IMR-90 (cell line): ENCODE measurements at regions not wholly inside any gene's neighbourhood (a gene's known extent, or its start where the extent isn't known, plus 50 kb on each side); places are given as distances from the start of the nearest gene placed in this dataset.

Experiments used
- ATAC-seq: fragments of 200-7000 bp; cut with Tn5 transposase; 2 replicates; pipeline ENCODE4 v1.9.1; 2020; ENCODE audit warnings: low read depth, mild to moderate bottlenecking, moderate library complexity
- BruUV-seq: library from RNA; stranded (reverse); fragments of 400-500 nt; replicated peaks from 2 replicates; lab custom pipeline; 2021; lab: Mats Ljungman, UMichigan
- CTCF ChIA-PET: fragments of 300-600 bp; formaldehyde crosslinking; extraction: SDS; loops from one replicate; lab custom pipeline; 2021; ENCODE audit warnings: antibody characterized with exemption; lab: Yijun Ruan, JAX
- POLR2A ChIA-PET: fragments of 300-600 bp; sonication (Branson Sonifier 250); formaldehyde crosslinking; loops from one replicate; lab custom pipeline; 2022; ENCODE audit warnings: antibody characterized with exemption; ENCODE audit not compliant: unreplicated experiment; lab: Charles Lee
- DNase-seq: peaks from one replicate; pipeline ENCODE4 v3.0.0; 2013
- H2AFZ ChIP-seq: replicated peaks from 2 replicates; pipeline ENCODE3; 2013; ENCODE audit warnings: low read length, mild to moderate bottlenecking; ENCODE audit not compliant: poor library complexity
- H2AK5ac ChIP-seq: 2 replicates; pipeline ENCODE4 v1.6.1; 2013; ENCODE audit warnings: low read depth, low read length, inconsistent platforms
- H2AK9ac ChIP-seq: replicated peaks from 2 replicates; pipeline ENCODE3; 2013; ENCODE audit warnings: mild to moderate bottlenecking, low read depth, low read length, moderate library complexity; ENCODE audit not compliant: poor library complexity
- H2BK120ac ChIP-seq: 2 replicates; pipeline ENCODE4 v1.6.1; 2013; ENCODE audit warnings: low read depth, low read length, inconsistent platforms
- H2BK15ac ChIP-seq: 3 replicates; pipeline ENCODE4 v1.6.1; 2013; ENCODE audit warnings: low read depth, low read length, inconsistent platforms
- H2BK20ac ChIP-seq: 2 replicates; pipeline ENCODE4 v1.6.1; 2013; ENCODE audit warnings: low read depth, mild to moderate bottlenecking, inconsistent platforms, low read length, moderate library complexity
- H2BK5ac ChIP-seq: 2 replicates; pipeline ENCODE4 v1.6.1; 2013; ENCODE audit warnings: mild to moderate bottlenecking, low read depth, low read length, inconsistent platforms; ENCODE audit not compliant: poor library complexity, severe bottlenecking
- H3K14ac ChIP-seq: replicated peaks from 2 replicates; pipeline ENCODE4 v1.6.1; 2013; ENCODE audit warnings: low read depth, low read length, inconsistent platforms
- H3K18ac ChIP-seq: 2 replicates; pipeline ENCODE4 v1.6.1; 2013; ENCODE audit warnings: low read depth, low read length, control low read depth
- H3K23ac ChIP-seq: 2 replicates; pipeline ENCODE4 v1.6.1; 2013; ENCODE audit warnings: low read depth, low read length, inconsistent platforms
- H3K27ac ChIP-seq: 2 replicates; pipeline ENCODE4 v1.5.1; 2013; ENCODE audit warnings: mild to moderate bottlenecking, control low read depth, low read length; ENCODE audit not compliant: insufficient read depth
- H3K27me3 ChIP-seq: 2 replicates; pipeline ENCODE4 v1.6.1; 2013; ENCODE audit warnings: low read length; ENCODE audit not compliant: control insufficient read depth, insufficient read depth
- H3K36me3 ChIP-seq: 2 replicates; pipeline ENCODE4 v1.6.1; 2013; ENCODE audit warnings: low read length, mixed read lengths; ENCODE audit not compliant: control insufficient read depth, insufficient read depth
- H3K4ac ChIP-seq: 2 replicates; pipeline ENCODE4 v1.6.1; 2013; ENCODE audit warnings: low read depth, low read length, inconsistent platforms
- H3K4me1 ChIP-seq: 2 replicates; pipeline ENCODE4 v1.6.1; 2013; ENCODE audit warnings: low read length, mixed read lengths; ENCODE audit not compliant: control insufficient read depth, insufficient read depth
- H3K4me2 ChIP-seq: 2 replicates; pipeline ENCODE4 v1.6.1; 2013; ENCODE audit warnings: low read depth, mild to moderate bottlenecking, control low read depth, low read length, moderate library complexity
- H3K4me3 ChIP-seq: 2 replicates; pipeline ENCODE4 v1.5.1; 2013; ENCODE audit warnings: low read depth, mild to moderate bottlenecking, control low read depth, low read length, moderate library complexity; ENCODE audit not compliant: insufficient read depth
- H3K56ac ChIP-seq: 2 replicates; pipeline ENCODE4 v1.6.1; 2013; ENCODE audit warnings: low read length, inconsistent platforms; ENCODE audit not compliant: insufficient read depth; ENCODE audit errors: extremely low read depth
- H3K79me1 ChIP-seq, 2 experiments: 2 replicates each; pipeline ENCODE4 v1.6.1; 2013; ENCODE audit warnings: low read length in 2 of 2, inconsistent platforms in 1 of 2, low read depth in 1 of 2
- H3K9ac ChIP-seq: 2 replicates; pipeline ENCODE4 v1.6.1; 2013; ENCODE audit warnings: low read depth, low read length, control low read depth
- H3K9me1 ChIP-seq: 2 replicates; pipeline ENCODE4 v1.6.1; 2013; ENCODE audit warnings: low read length, inconsistent platforms; ENCODE audit not compliant: insufficient read depth
- H3K9me3 ChIP-seq: 2 replicates; pipeline ENCODE4 v1.6.1; 2013; ENCODE audit warnings: low read length; ENCODE audit not compliant: control insufficient read depth, insufficient read depth
- H4K20me1 ChIP-seq: 2 replicates; pipeline ENCODE4 v1.6.1; 2013; ENCODE audit warnings: low read length, inconsistent platforms; ENCODE audit not compliant: insufficient read depth
- H4K5ac ChIP-seq: 2 replicates; pipeline ENCODE4 v1.6.1; 2013; ENCODE audit warnings: mild to moderate bottlenecking, low read depth, low read length, control low read depth
- H4K8ac ChIP-seq, 2 experiments: 2 replicates each; pipeline ENCODE4 v1.6.1; 2013; ENCODE audit warnings: low read depth in 2 of 2, low read length in 2 of 2, control low read depth in 1 of 2, inconsistent platforms in 1 of 2
- H4K91ac ChIP-seq: 2 replicates; pipeline ENCODE4 v1.6.1; 2013; ENCODE audit warnings: low read depth, low read length, inconsistent platforms; ENCODE audit not compliant: insufficient read depth
- BHLHE40 ChIP-seq: fragments of 150-350 bp; IDR thresholded peaks from 2 replicates; pipeline ENCODE4 v1.6.1; 2016; ENCODE audit warnings: mild to moderate bottlenecking, low read depth, low read length
- CEBPB ChIP-seq: IDR thresholded peaks from 2 replicates; pipeline ENCODE4 v1.6.1; 2012; ENCODE audit warnings: low read depth, low read length, improper control_type of control experiment
- CHD1 ChIP-seq: IDR thresholded peaks from 2 replicates; pipeline ENCODE4 v1.6.1; 2012; ENCODE audit warnings: low read depth, low read length, improper control_type of control experiment
- FOS ChIP-seq: fragments of 150-350 bp; IDR thresholded peaks from 2 replicates; pipeline ENCODE4 v1.6.1; 2016; ENCODE audit warnings: low read depth, low read length
- MAFK ChIP-seq: IDR thresholded peaks from 2 replicates; pipeline ENCODE4 v1.6.1; 2012; ENCODE audit warnings: low read depth, low read length, improper control_type of control experiment
- MAZ ChIP-seq: IDR thresholded peaks from 2 replicates; pipeline ENCODE4 v1.6.1; 2012; ENCODE audit warnings: low read depth, mild to moderate bottlenecking, low read length, improper control_type of control experiment, moderate library complexity, borderline replicate concordance
- MXI1 ChIP-seq: IDR thresholded peaks from 2 replicates; pipeline ENCODE4 v1.6.1; 2012; ENCODE audit warnings: low read depth, mild to moderate bottlenecking, low read length, moderate library complexity, borderline replicate concordance
- NFE2L2 ChIP-seq: fragments of 150-350 bp; IDR thresholded peaks from 2 replicates; pipeline ENCODE4 v1.6.1; 2016; ENCODE audit warnings: low read depth, mild to moderate bottlenecking, low read length
- POLR2A ChIP-seq: IDR thresholded peaks from 2 replicates; pipeline ENCODE4 v1.6.1; 2012; ENCODE audit warnings: mild to moderate bottlenecking, low read depth, low read length
- RAD21 ChIP-seq: IDR thresholded peaks from 2 replicates; pipeline ENCODE4 v1.6.1; 2012; ENCODE audit warnings: low read length, improper control_type of control experiment
- RCOR1 ChIP-seq: IDR thresholded peaks from 2 replicates; pipeline ENCODE4 v1.6.1; 2012; ENCODE audit warnings: mild to moderate bottlenecking, low read length, improper control_type of control experiment; ENCODE audit not compliant: insufficient replicate concordance
- RFX5 ChIP-seq: IDR thresholded peaks from 2 replicates; pipeline ENCODE4 v1.8.0; 2012; ENCODE audit warnings: low read depth, mild to moderate bottlenecking, low read length, moderate library complexity
- SMC3 ChIP-seq: fragments of 150-350 bp; IDR thresholded peaks from 2 replicates; pipeline ENCODE4 v1.6.1; 2016; ENCODE audit warnings: low read depth, mild to moderate bottlenecking, antibody characterized with exemption, low read length, moderate library complexity
- WGBS, 2 experiments: methylation state at CpG; one replicate each; pipeline versions ENCODE4 v1.1.5 to v1.1.7; 2013; ENCODE audit warnings: missing lambda C conversion rate in 2 of 2; ENCODE audit not compliant: insufficient read length in 1 of 2; ENCODE audit errors: extremely low coverage in 2 of 2; 5-methylcytosine and 5-hydroxymethylcytosine counted together
- dilution Hi-C: fragments of 300-500 bp; cut with HindIII; formaldehyde crosslinking; loops from one replicate; pipeline ENCODE4 v1.14.3; 2018; ENCODE audit warnings: low sequenced_read_pairs; ENCODE audit not compliant: unreplicated experiment
- in situ Hi-C: fragments of 300-500 bp; cut with MboI; formaldehyde crosslinking; loops from 3 replicates; pipeline ENCODE4 v1.14.3; 2019; ENCODE audit warnings: low sequenced_read_pairs, inconsistent platforms, mixed read lengths
- intact Hi-C: fragments of 100-400 bp; cut with micrococcal nuclease; formaldehyde crosslinking; loops from 2 replicates; pipeline ENCODE4 v1.10.0; 2022
- TF ChIP-seq, protein P1 (sequence below): fragments of 150-350 bp; IDR thresholded peaks from 2 replicates; pipeline ENCODE4 v1.6.1; 2017; ENCODE audit warnings: mild to moderate bottlenecking, antibody characterized with exemption, low read length, low read depth
- TF ChIP-seq, protein P2 (sequence below): conservative IDR thresholded peaks from 2 replicates; pipeline ENCODE4 v1.5.1; 2012; ENCODE audit warnings: mild to moderate bottlenecking, low read depth, low read length, improper control_type of control experiment
- TF ChIP-seq, protein P3 (sequence below): fragments of 150-350 bp; IDR thresholded peaks from 2 replicates; pipeline ENCODE4 v1.6.1; 2016; ENCODE audit warnings: low read depth, mild to moderate bottlenecking, low read length, moderate library complexity, borderline replicate concordance

DNA sequence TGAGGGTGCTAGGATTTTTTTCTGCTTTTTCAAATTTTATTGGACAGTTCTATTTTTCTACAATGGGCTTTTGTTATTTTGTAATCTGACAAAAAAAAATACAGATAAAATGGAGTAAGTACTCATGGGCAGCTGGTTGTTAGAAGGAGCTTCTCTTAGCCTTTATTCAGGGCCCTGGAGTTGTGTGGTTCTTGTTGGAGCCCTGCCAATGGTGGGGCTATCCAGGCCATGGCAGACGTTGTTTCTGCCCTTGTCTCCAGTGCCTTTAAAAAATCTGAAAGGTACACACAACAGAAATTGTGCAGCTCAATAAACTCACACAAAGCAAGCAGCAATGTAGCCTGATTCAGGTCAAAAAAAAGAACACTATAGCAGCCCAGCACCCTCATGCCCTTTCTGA lies 153.5 kb upstream of the GALNT2 start:
- in situ Hi-C loops: no loop called here
- Histone ChIP-seq H3K4me2 (no peak overlapping the region), H3K4me3 (no peak overlapping the region), H3K23ac (no peak overlapping the region), H4K20me1 (no peaks in the 10 kb centered on the region), H2AK9ac (no peak overlapping the region), H3K4me1 (no peaks in the 10 kb centered on the region), H2AK5ac (no peak overlapping the region), H3K4ac (no peak overlapping the region), H3K9me3 (no peaks in the 10 kb centered on the region), H2BK20ac (no peak overlapping the region), H3K18ac (no peak overlapping the region), H3K27ac (no peak overlapping the region), H2BK15ac (no peak overlapping the region), H4K91ac (no peak overlapping the region), H2BK5ac (no peak overlapping the region), H2AFZ (no peak overlapping the region), H3K27me3 (no peaks in the 10 kb centered on the region; the same call in 1 of the 2 replicates), H3K56ac (no peak overlapping the region), H3K9ac (no peak overlapping the region), H3K79me1 (no peaks in the 10 kb centered on the region), H3K9me1 (no peaks in the 10 kb centered on the region), H4K5ac (no peak overlapping the region), H3K14ac (no peak overlapping the region), H3K36me3 (no peaks in the 10 kb centered on the region), H2BK120ac (no peak overlapping the region), H4K8ac (no peak overlapping the region)
- CTCF ChIA-PET: no interaction called here
- BruUV-seq: no TSS peak
- POLR2A ChIA-PET: no interaction called here
- dilution Hi-C loops: no loop called here
- DNase-seq (no peak), ATAC-seq (no peak)
- WGBS, 2 experiments: no CpG with 5 or more reads among the region's 1 CpG
- intact Hi-C loops: no loop called here
- TF ChIP-seq MXI1 (no peak), RAD21 (no peak), POLR2A (no peak), SMC3 (no peak), CHD1 (no peak), FOS (no peak), BHLHE40 (no peak), MAFK (no peak), RFX5 (no peak), RCOR1 (no peak), MAZ (no peak), NFE2L2 (no peak), CEBPB (no peak)
- TF ChIP-seq, protein P1, sequence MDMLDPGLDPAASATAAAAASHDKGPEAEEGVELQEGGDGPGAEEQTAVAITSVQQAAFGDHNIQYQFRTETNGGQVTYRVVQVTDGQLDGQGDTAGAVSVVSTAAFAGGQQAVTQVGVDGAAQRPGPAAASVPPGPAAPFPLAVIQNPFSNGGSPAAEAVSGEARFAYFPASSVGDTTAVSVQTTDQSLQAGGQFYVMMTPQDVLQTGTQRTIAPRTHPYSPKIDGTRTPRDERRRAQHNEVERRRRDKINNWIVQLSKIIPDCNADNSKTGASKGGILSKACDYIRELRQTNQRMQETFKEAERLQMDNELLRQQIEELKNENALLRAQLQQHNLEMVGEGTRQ: no peak
- TF ChIP-seq, protein P2, sequence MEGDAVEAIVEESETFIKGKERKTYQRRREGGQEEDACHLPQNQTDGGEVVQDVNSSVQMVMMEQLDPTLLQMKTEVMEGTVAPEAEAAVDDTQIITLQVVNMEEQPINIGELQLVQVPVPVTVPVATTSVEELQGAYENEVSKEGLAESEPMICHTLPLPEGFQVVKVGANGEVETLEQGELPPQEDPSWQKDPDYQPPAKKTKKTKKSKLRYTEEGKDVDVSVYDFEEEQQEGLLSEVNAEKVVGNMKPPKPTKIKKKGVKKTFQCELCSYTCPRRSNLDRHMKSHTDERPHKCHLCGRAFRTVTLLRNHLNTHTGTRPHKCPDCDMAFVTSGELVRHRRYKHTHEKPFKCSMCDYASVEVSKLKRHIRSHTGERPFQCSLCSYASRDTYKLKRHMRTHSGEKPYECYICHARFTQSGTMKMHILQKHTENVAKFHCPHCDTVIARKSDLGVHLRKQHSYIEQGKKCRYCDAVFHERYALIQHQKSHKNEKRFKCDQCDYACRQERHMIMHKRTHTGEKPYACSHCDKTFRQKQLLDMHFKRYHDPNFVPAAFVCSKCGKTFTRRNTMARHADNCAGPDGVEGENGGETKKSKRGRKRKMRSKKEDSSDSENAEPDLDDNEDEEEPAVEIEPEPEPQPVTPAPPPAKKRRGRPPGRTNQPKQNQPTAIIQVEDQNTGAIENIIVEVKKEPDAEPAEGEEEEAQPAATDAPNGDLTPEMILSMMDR: no peak
- TF ChIP-seq, protein P3, sequence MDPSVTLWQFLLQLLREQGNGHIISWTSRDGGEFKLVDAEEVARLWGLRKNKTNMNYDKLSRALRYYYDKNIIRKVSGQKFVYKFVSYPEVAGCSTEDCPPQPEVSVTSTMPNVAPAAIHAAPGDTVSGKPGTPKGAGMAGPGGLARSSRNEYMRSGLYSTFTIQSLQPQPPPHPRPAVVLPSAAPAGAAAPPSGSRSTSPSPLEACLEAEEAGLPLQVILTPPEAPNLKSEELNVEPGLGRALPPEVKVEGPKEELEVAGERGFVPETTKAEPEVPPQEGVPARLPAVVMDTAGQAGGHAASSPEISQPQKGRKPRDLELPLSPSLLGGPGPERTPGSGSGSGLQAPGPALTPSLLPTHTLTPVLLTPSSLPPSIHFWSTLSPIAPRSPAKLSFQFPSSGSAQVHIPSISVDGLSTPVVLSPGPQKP: no peak
